PC-3 (cell line): ENCODE measurements at regions not wholly inside any gene's neighbourhood (a gene's known extent, or its start where the extent isn't known, plus 50 kb on each side); places are given as distances from the start of the nearest gene placed in this dataset.

Experiments used
- ATAC-seq: fragments of 200-7000 bp; cut with Tn5 transposase; 2 replicates; pipeline ENCODE4 v1.9.1; 2020; ENCODE audit warnings: mild to moderate bottlenecking, moderate library complexity
- BruUV-seq: library from RNA; stranded (reverse); fragments of 400-500 nt; replicated peaks from 2 replicates; lab custom pipeline; 2021; lab: Mats Ljungman, UMichigan
- CTCF ChIA-PET: fragments of 300-600 bp; sonication (Branson Sonifier 250); formaldehyde crosslinking; loops from one replicate; lab custom pipeline; 2022; ENCODE audit warnings: antibody characterized with exemption; lab: Charles Lee
- POLR2A ChIA-PET: fragments of 300-600 bp; sonication (Branson Sonifier 250); formaldehyde crosslinking; loops from one replicate; lab custom pipeline; 2022; ENCODE audit warnings: antibody characterized with exemption; ENCODE audit not compliant: unreplicated experiment; lab: Charles Lee
- DNase-seq: peaks from one replicate; pipeline ENCODE4 v3.0.0-alpha.2; 2015
- H2AFZ ChIP-seq: fragments of 300-600 bp; sonication (generic); 2 replicates; pipeline ENCODE4 v1.6.0; 2016; ENCODE audit warnings: antibody characterized with exemption, low read length
- H3F3A ChIP-seq: fragments of 300-600 bp; sonication (generic); one replicate; pipeline ENCODE4 v1.6.0; 2017; ENCODE audit warnings: antibody characterized with exemption, low read length, control low read depth, mild to moderate bottlenecking; ENCODE audit not compliant: unreplicated experiment
- H3K27ac ChIP-seq: fragments of 300-600 bp; sonication (generic); 2 replicates; pipeline ENCODE4 v1.5.1; 2016; ENCODE audit warnings: mild to moderate bottlenecking, low read length
- H3K27me3 ChIP-seq: fragments of 300-600 bp; sonication (generic); 2 replicates; pipeline ENCODE4 v1.6.1; 2016; ENCODE audit warnings: low read length, mixed read lengths
- H3K36me3 ChIP-seq: fragments of 300-600 bp; sonication (generic); 2 replicates; pipeline ENCODE4 v1.6.1; 2016; ENCODE audit warnings: low read depth, mixed run types, low read length, mixed read lengths
- H3K4me1 ChIP-seq: fragments of 300-600 bp; sonication (generic); 2 replicates; pipeline ENCODE4 v1.5.1; 2016; ENCODE audit warnings: low read length; ENCODE audit not compliant: insufficient read depth
- H3K4me2 ChIP-seq: fragments of 300-600 bp; sonication (generic); 2 replicates; pipeline ENCODE4 v1.6.0; 2016; ENCODE audit warnings: low read length
- H3K4me3 ChIP-seq: fragments of 300-600 bp; sonication (generic); 2 replicates; pipeline ENCODE4 v1.5.1; 2016; ENCODE audit warnings: mild to moderate bottlenecking, low read length, mixed read lengths
- H3K79me2 ChIP-seq: fragments of 300-600 bp; sonication (generic); 2 replicates; pipeline ENCODE4 v1.6.1; 2017; ENCODE audit warnings: low read length, mixed read lengths
- H3K9ac ChIP-seq: fragments of 300-600 bp; sonication (generic); 2 replicates; pipeline ENCODE4 v1.6.0; 2016; ENCODE audit warnings: mild to moderate bottlenecking, low read length
- H3K9me2 ChIP-seq: fragments of 300-600 bp; sonication (generic); replicated peaks from 2 replicates; pipeline ENCODE4 v1.6.1; 2016; ENCODE audit warnings: mixed run types, low read length, mixed read lengths
- H3K9me3 ChIP-seq: fragments of 300-600 bp; sonication (generic); 2 replicates; pipeline ENCODE4 v1.6.1; 2016; ENCODE audit warnings: low read length, mixed read lengths
- H4K20me1 ChIP-seq: fragments of 300-600 bp; sonication (generic); 2 replicates; pipeline ENCODE4 v1.6.1; 2016; ENCODE audit warnings: low read length, mixed read lengths
- EZH2 ChIP-seq: fragments of 300-600 bp; sonication (generic); IDR thresholded peaks from one replicate; pipeline ENCODE4 v1.6.1; 2017; ENCODE audit warnings: antibody characterized with exemption, mild to moderate bottlenecking, low read length; ENCODE audit not compliant: unreplicated experiment
- EZH2phosphoT487 ChIP-seq: fragments of 300-600 bp; sonication (generic); IDR thresholded peaks from 2 replicates; pipeline ENCODE4 v1.6.1; 2018; ENCODE audit warnings: mild to moderate bottlenecking, antibody characterized with exemption, low read length, borderline replicate concordance
- intact Hi-C: fragments of 100-400 bp; cut with micrococcal nuclease; formaldehyde crosslinking; loops from 2 replicates; pipeline ENCODE4 v1.9.0; 2023
- TF ChIP-seq, protein P1 (sequence below): fragments of 300-600 bp; sonication (generic); conservative IDR thresholded peaks from 2 replicates; pipeline ENCODE4 v1.5.1; 2017; ENCODE audit warnings: antibody characterized with exemption, low read depth, mild to moderate bottlenecking, low read length

DNA sequence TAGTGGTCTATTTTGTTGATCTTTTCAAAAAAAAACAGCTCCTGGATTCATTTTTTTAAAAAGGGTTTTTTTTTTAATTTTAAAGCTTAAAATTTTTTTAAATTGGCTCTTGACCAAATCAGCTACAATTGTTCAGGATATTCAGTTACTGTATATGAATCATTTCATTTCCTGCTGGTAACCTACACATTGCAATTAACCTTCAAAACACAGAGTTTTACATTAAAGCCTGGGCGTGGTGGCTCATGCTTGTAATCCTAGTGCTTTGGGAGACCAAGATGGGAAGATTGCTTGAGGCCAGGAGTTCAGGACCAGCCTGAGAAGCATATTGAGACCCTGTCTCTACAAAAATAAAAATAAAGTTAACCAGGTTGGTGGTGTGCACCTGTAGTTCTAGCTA lies 163.4 kb downstream of the ALDH1A2 start:
- ChIA-PET CTCF (interaction anchor here (0.6 kb wide), 1 partner anchor 234 kb away, joined by 5 read pairs; no protein-coding TSS in a partner anchor), POLR2A (no interaction called here)
- H3K4me1 ChIP-seq = peaks cover 4% of the 10 kb centered on the region
- no TSS peak for BruUV-seq
- no peaks in the 10 kb centered on the region for H3K9me3 ChIP-seq
- no peak overlapping the region for H3K4me2 ChIP-seq
- H2AFZ ChIP-seq = no peak overlapping the region
- H3F3A ChIP-seq = no peaks in the 10 kb centered on the region
- DNase-seq (peak; percentile 22), ATAC-seq (peak; percentile 63; the same call in 1 of the 2 replicates)
- intact Hi-C loops = no loop called here
- H3K9me2 ChIP-seq = no peaks in the 10 kb centered on the region
- no peak for TF ChIP-seq EZH2phosphoT487
- TF ChIP-seq, protein P1, sequence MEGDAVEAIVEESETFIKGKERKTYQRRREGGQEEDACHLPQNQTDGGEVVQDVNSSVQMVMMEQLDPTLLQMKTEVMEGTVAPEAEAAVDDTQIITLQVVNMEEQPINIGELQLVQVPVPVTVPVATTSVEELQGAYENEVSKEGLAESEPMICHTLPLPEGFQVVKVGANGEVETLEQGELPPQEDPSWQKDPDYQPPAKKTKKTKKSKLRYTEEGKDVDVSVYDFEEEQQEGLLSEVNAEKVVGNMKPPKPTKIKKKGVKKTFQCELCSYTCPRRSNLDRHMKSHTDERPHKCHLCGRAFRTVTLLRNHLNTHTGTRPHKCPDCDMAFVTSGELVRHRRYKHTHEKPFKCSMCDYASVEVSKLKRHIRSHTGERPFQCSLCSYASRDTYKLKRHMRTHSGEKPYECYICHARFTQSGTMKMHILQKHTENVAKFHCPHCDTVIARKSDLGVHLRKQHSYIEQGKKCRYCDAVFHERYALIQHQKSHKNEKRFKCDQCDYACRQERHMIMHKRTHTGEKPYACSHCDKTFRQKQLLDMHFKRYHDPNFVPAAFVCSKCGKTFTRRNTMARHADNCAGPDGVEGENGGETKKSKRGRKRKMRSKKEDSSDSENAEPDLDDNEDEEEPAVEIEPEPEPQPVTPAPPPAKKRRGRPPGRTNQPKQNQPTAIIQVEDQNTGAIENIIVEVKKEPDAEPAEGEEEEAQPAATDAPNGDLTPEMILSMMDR = no peak
- no peak for TF ChIP-seq EZH2
- no peak overlapping the region for H3K27ac ChIP-seq
- no peak overlapping the region for H3K4me3 ChIP-seq
- no peaks in the 10 kb centered on the region for H3K36me3 ChIP-seq
- no peaks in the 10 kb centered on the region for H4K20me1 ChIP-seq
- H3K79me2 ChIP-seq = no peaks in the 10 kb centered on the region
- no peak overlapping the region for H3K9ac ChIP-seq
- H3K27me3 ChIP-seq = no peaks in the 10 kb centered on the region
